Liver (tissue), 8 donors: ENCODE measurements at regions not wholly inside any gene's neighbourhood (a gene's known extent, or its start where the extent isn't known, plus 50 kb on each side); places are given as distances from the start of the nearest gene placed in this dataset.

ENCODE experiments used
- DNase-seq: peaks from one replicate; pipeline ENCODE4 v3.0.0-alpha.2; 2017; ENCODE audit warnings: low spot score
- H3K27ac ChIP-seq, 2 donors: one replicate each; pipeline ENCODE4 v1.7.0; 2013; ENCODE audit warnings: inconsistent platforms in 2 of 2, low read length in 2 of 2, control low read depth in 1 of 2, low read depth in 1 of 2, mild to moderate bottlenecking in 1 of 2
- H3K27me3 ChIP-seq, 4 donors: one replicate each; pipeline versions ENCODE4 v1.6.1 to v1.7.0; 2013; ENCODE audit warnings: low read length in 3 of 4, inconsistent platforms in 1 of 4, mild to moderate bottlenecking in 1 of 4, moderate library complexity in 1 of 4; ENCODE audit not compliant: control insufficient read depth in 4 of 4, insufficient read depth in 4 of 4
- H3K36me3 ChIP-seq, 4 donors: one replicate each; pipeline versions ENCODE4 v1.6.1 to v1.7.0; 2013; ENCODE audit warnings: low read length in 3 of 4, mild to moderate bottlenecking in 3 of 4, low read depth in 1 of 4, moderate library complexity in 1 of 4; ENCODE audit not compliant: control insufficient read depth in 4 of 4, insufficient read depth in 3 of 4
- H3K4me1 ChIP-seq, 4 donors: one replicate each; pipeline versions ENCODE4 v1.6.1 to v1.7.0; 2013; ENCODE audit warnings: low read length in 3 of 4, mild to moderate bottlenecking in 3 of 4, moderate library complexity in 1 of 4; ENCODE audit not compliant: control insufficient read depth in 4 of 4, insufficient read depth in 4 of 4
- H3K4me3 ChIP-seq, 3 donors: one replicate each; pipeline versions ENCODE4 v1.6.1 to v1.7.0; 2013; ENCODE audit warnings: low read length in 3 of 3, control low read depth in 1 of 3, low read depth in 1 of 3, mild to moderate bottlenecking in 1 of 3
- H3K9ac ChIP-seq, 2 donors: one replicate each; pipeline ENCODE4 v1.7.0; 2013; ENCODE audit warnings: low read length in 2 of 2, mild to moderate bottlenecking in 2 of 2, moderate library complexity in 2 of 2, control low read depth in 1 of 2, low read depth in 1 of 2
- H3K9me3 ChIP-seq, 4 donors: one replicate each; pipeline versions ENCODE4 v1.6.1 to v1.7.0; 2013; ENCODE audit warnings: low read length in 3 of 4; ENCODE audit not compliant: control insufficient read depth in 4 of 4
- FOXA1 ChIP-seq: IDR thresholded peaks from 2 replicates; pipeline ENCODE4 v1.6.1; 2016; ENCODE audit warnings: antibody characterized with exemption
- FOXA2 ChIP-seq: IDR thresholded peaks from 2 replicates; pipeline ENCODE4 v1.6.1; 2016; ENCODE audit warnings: antibody characterized with exemption
- GABPA ChIP-seq, 2 donors: IDR thresholded peaks in 1 of 2; conservative IDR thresholded peaks in 1 of 2; 2 replicates each; pipeline ENCODE4 v1.6.1; 2016; ENCODE audit warnings: antibody characterized with exemption in 2 of 2, mild to moderate bottlenecking in 1 of 2, moderate library complexity in 1 of 2
- HNF4A ChIP-seq, 2 donors: conservative IDR thresholded peaks; 2 replicates each; pipeline ENCODE4 v1.6.1; 2016; ENCODE audit warnings: antibody characterized with exemption in 2 of 2, mild to moderate bottlenecking in 2 of 2
- HNF4G ChIP-seq: IDR thresholded peaks from 2 replicates; pipeline ENCODE4 v1.6.1; 2016; ENCODE audit warnings: antibody characterized with exemption
- JUND ChIP-seq, 2 donors: IDR thresholded peaks; 2 replicates each; pipeline ENCODE4 v1.6.1; 2016; ENCODE audit warnings: antibody characterized with exemption in 2 of 2
- NR2F2 ChIP-seq: IDR thresholded peaks from 2 replicates; pipeline ENCODE4 v1.6.1; 2016; ENCODE audit warnings: antibody characterized with exemption
- RAD21 ChIP-seq, 2 donors: IDR thresholded peaks; 2 replicates each; pipeline ENCODE4 v1.6.1; 2016; ENCODE audit warnings: antibody characterized with exemption in 2 of 2, mild to moderate bottlenecking in 2 of 2
- RXRA ChIP-seq, 2 donors: IDR thresholded peaks; 2 replicates each; pipeline ENCODE4 v1.6.1; 2017 to 2018; ENCODE audit warnings: antibody characterized with exemption in 2 of 2, mild to moderate bottlenecking in 1 of 2
- SP1 ChIP-seq: IDR thresholded peaks from 2 replicates; pipeline ENCODE4 v1.6.1; 2018; ENCODE audit warnings: antibody characterized with exemption, mild to moderate bottlenecking
- TAF1 ChIP-seq: conservative IDR thresholded peaks from 2 replicates; pipeline ENCODE4 v1.6.1; 2016; ENCODE audit warnings: antibody characterized with exemption, mild to moderate bottlenecking
- YY1 ChIP-seq: IDR thresholded peaks from 2 replicates; pipeline ENCODE4 v1.6.1; 2016; ENCODE audit warnings: antibody characterized with exemption, mild to moderate bottlenecking
- WGBS: extraction: QIAGEN DNeasy Blood & Tissue Kit; methylation state at CpG from one replicate; pipeline ENCODE4 v1.1.7; 2013; 5-methylcytosine and 5-hydroxymethylcytosine counted together
- TF ChIP-seq, protein P1 (sequence below): IDR thresholded peaks from 2 replicates; pipeline ENCODE4 v1.6.1; 2016; ENCODE audit warnings: antibody characterized with exemption
- TF ChIP-seq, protein P2 (sequence below): IDR thresholded peaks from 2 replicates; pipeline ENCODE4 v1.6.1; 2016; ENCODE audit warnings: antibody characterized with exemption, mild to moderate bottlenecking
- TF ChIP-seq, protein P3 (sequence below): IDR thresholded peaks from 2 replicates; pipeline ENCODE4 v1.6.1; 2016; ENCODE audit warnings: antibody characterized with exemption
- TF ChIP-seq, protein P4 (sequence below): fragments of 150-350 bp; IDR thresholded peaks from 2 replicates; pipeline ENCODE4 v1.5.1; 2017; ENCODE audit warnings: improper control_type of control experiment, low read depth, low read length; ENCODE audit not compliant: missing input control
- TF ChIP-seq, protein P5 (sequence below): IDR thresholded peaks from 2 replicates; pipeline ENCODE4 v1.6.1; 2016; ENCODE audit warnings: antibody characterized with exemption
- donor health status: healthy.
- donor health status: healthy.
- donor health status: healthy.
- donor health status: healthy.
- donor health status: healthy.

DNA sequence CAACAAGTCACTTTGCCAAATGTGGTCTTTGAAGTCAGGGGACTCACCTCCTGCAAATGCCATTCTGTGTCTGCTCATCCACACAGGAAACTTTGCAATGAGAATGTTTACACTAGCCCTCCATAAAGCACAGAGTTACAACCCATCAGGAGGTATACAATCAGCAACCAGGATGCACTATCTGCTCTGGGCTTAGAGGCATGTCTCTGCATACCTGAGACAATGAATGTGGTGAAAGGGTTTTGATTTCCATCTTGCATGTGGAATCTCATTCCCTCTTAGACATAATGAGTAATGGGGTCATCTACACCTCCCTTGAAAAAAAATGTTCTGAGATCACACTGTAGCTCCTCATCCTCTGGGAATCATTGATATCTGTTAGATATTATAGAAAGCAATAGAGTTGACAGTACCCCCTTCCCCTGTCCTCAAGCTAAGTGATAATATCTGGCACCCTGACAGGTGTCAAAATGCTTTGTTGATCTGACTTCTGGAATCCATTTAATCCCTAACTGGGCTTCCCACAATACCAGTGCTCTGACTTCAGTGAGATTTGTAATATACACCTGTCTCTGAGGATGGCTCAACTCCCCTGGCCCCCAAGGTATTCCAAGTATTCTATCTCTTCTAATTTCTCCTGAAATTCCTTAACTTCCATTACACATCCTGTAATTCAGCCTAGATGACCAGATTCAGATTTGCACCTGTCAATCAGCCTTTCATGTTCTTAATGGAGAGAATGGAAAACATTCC, 163.4 kb upstream of the NLGN4Y start:
- TF ChIP-seq, protein P1, sequence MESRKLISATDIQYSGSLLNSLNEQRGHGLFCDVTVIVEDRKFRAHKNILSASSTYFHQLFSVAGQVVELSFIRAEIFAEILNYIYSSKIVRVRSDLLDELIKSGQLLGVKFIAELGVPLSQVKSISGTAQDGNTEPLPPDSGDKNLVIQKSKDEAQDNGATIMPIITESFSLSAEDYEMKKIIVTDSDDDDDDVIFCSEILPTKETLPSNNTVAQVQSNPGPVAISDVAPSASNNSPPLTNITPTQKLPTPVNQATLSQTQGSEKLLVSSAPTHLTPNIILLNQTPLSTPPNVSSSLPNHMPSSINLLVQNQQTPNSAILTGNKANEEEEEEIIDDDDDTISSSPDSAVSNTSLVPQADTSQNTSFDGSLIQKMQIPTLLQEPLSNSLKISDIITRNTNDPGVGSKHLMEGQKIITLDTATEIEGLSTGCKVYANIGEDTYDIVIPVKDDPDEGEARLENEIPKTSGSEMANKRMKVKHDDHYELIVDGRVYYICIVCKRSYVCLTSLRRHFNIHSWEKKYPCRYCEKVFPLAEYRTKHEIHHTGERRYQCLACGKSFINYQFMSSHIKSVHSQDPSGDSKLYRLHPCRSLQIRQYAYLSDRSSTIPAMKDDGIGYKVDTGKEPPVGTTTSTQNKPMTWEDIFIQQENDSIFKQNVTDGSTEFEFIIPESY: no peak
- TF ChIP-seq, protein P2, sequence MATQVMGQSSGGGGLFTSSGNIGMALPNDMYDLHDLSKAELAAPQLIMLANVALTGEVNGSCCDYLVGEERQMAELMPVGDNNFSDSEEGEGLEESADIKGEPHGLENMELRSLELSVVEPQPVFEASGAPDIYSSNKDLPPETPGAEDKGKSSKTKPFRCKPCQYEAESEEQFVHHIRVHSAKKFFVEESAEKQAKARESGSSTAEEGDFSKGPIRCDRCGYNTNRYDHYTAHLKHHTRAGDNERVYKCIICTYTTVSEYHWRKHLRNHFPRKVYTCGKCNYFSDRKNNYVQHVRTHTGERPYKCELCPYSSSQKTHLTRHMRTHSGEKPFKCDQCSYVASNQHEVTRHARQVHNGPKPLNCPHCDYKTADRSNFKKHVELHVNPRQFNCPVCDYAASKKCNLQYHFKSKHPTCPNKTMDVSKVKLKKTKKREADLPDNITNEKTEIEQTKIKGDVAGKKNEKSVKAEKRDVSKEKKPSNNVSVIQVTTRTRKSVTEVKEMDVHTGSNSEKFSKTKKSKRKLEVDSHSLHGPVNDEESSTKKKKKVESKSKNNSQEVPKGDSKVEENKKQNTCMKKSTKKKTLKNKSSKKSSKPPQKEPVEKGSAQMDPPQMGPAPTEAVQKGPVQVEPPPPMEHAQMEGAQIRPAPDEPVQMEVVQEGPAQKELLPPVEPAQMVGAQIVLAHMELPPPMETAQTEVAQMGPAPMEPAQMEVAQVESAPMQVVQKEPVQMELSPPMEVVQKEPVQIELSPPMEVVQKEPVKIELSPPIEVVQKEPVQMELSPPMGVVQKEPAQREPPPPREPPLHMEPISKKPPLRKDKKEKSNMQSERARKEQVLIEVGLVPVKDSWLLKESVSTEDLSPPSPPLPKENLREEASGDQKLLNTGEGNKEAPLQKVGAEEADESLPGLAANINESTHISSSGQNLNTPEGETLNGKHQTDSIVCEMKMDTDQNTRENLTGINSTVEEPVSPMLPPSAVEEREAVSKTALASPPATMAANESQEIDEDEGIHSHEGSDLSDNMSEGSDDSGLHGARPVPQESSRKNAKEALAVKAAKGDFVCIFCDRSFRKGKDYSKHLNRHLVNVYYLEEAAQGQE: no peak
- no peak for TF ChIP-seq RAD21 (IDR thresholded peaks at IDR 0.05)
- TF ChIP-seq SP1: no peak
- no peak for TF ChIP-seq NR2F2
- no peak for TF ChIP-seq FOXA2
- TF ChIP-seq YY1: no peak
- no peak for TF ChIP-seq TAF1
- no peak for TF ChIP-seq RXRA (IDR thresholded peaks at IDR 0.05)
- TF ChIP-seq, protein P3, sequence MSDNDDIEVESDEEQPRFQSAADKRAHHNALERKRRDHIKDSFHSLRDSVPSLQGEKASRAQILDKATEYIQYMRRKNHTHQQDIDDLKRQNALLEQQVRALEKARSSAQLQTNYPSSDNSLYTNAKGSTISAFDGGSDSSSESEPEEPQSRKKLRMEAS: no peak
- TF ChIP-seq HNF4A (conservative IDR thresholded peaks at IDR 0.05): no peak
- Histone ChIP-seq H3K9ac (no peak overlapping the region), H3K27ac (no peak overlapping the region), H3K4me3 (no peak overlapping the region), H3K4me1 (no peaks in the 10 kb centered on the region), H3K27me3 (no peaks in the 10 kb centered on the region), H3K36me3 (no peaks in the 10 kb centered on the region), H3K9me3 (no peaks in the 10 kb centered on the region)
- DNase-seq: no peak

DNA sequence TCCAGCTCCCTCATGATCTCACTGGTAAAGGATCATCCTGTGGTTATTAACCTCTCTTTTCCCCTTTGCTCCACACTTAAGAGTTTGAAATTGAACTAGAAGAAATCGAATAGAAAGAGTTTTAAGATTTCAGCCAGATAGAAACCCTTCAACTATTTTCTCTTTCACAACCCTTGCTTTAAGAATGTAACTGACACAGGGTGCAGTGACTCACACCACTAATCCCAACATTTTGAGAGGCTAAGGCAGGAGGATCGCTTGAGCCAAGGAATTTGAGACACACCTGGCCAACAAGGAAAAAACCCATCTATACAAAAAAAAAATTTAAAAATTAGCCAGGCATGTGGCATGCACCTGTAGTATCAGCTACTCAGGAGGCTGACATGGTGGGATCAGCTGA, 150.7 kb upstream of the NLGN4Y start:
- TF ChIP-seq FOXA1 (no peak), HNF4A (conservative IDR thresholded peaks at IDR 0.05) (no peak), GABPA (IDR thresholded peaks at IDR 0.05 in 1 of 2, conservative IDR thresholded peaks at IDR 0.05 in 1 of 2) (no peak), RAD21 (IDR thresholded peaks at IDR 0.05) (no peak), TAF1 (no peak), YY1 (no peak), JUND (IDR thresholded peaks at IDR 0.05) (no peak), HNF4G (no peak), RXRA (IDR thresholded peaks at IDR 0.05) (no peak)
- TF ChIP-seq, protein P2: no peak
- TF ChIP-seq, protein P1: no peak
- TF ChIP-seq, protein P3: no peak
- TF ChIP-seq, protein P4, sequence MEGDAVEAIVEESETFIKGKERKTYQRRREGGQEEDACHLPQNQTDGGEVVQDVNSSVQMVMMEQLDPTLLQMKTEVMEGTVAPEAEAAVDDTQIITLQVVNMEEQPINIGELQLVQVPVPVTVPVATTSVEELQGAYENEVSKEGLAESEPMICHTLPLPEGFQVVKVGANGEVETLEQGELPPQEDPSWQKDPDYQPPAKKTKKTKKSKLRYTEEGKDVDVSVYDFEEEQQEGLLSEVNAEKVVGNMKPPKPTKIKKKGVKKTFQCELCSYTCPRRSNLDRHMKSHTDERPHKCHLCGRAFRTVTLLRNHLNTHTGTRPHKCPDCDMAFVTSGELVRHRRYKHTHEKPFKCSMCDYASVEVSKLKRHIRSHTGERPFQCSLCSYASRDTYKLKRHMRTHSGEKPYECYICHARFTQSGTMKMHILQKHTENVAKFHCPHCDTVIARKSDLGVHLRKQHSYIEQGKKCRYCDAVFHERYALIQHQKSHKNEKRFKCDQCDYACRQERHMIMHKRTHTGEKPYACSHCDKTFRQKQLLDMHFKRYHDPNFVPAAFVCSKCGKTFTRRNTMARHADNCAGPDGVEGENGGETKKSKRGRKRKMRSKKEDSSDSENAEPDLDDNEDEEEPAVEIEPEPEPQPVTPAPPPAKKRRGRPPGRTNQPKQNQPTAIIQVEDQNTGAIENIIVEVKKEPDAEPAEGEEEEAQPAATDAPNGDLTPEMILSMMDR: no peak
- TF ChIP-seq, protein P5, sequence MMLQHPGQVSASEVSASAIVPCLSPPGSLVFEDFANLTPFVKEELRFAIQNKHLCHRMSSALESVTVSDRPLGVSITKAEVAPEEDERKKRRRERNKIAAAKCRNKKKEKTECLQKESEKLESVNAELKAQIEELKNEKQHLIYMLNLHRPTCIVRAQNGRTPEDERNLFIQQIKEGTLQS: no peak
- Histone ChIP-seq H3K27ac (no peak overlapping the region), H3K9me3 (no peaks in the 10 kb centered on the region), H3K4me1 (no peaks in the 10 kb centered on the region), H3K27me3 (no peaks in the 10 kb centered on the region), H3K36me3 (no peaks in the 10 kb centered on the region), H3K4me3 (no peak overlapping the region), H3K9ac (no peak overlapping the region)
- no peak for DNase-seq
- WGBS: 85% methylated on average over 2 of the region's 2 CpGs
